ENCODE measurements at regions not wholly inside any gene's neighbourhood (a gene's known extent, or its start where the extent isn't known, plus 50 kb on each side); places are given as distances from the start of the nearest gene placed in this dataset.

- TF ChIP-seq CTCF (IDR thresholded peaks at IDR 0.05 in 8 of 11, conservative IDR thresholded peaks at IDR 0.05 in 3 of 11), result no peak
- TF ChIP-seq POLR2A (IDR thresholded peaks at IDR 0.05), result no peak
Observed at GRCh38 chr2:45195916-45196315, 186.7 kb upstream of the SIX2 start.

All from spleen (tissue), 7 donors.